HG03095 (cell line): ENCODE measurements at regions not wholly inside any gene's neighbourhood (a gene's known extent, or its start where the extent isn't known, plus 50 kb on each side); places are given as distances from the start of the nearest gene placed in this dataset.

Experiments used
- ATAC-seq: cut with Tn5 transposase; IDR thresholded peaks from one replicate; pipeline ENCODE4 v1.9.1; 2021; ENCODE audit warnings: moderate library complexity; ENCODE audit not compliant: unreplicated experiment

GRCh38 chr18:60445341-60445740, 72.8 kb upstream of the MC4R start:
- ATAC-seq = no peak

- no peak for ATAC-seq
Observed at GRCh38 chr18:60446821-60447220, 74.2 kb upstream of the MC4R start.

DNA sequence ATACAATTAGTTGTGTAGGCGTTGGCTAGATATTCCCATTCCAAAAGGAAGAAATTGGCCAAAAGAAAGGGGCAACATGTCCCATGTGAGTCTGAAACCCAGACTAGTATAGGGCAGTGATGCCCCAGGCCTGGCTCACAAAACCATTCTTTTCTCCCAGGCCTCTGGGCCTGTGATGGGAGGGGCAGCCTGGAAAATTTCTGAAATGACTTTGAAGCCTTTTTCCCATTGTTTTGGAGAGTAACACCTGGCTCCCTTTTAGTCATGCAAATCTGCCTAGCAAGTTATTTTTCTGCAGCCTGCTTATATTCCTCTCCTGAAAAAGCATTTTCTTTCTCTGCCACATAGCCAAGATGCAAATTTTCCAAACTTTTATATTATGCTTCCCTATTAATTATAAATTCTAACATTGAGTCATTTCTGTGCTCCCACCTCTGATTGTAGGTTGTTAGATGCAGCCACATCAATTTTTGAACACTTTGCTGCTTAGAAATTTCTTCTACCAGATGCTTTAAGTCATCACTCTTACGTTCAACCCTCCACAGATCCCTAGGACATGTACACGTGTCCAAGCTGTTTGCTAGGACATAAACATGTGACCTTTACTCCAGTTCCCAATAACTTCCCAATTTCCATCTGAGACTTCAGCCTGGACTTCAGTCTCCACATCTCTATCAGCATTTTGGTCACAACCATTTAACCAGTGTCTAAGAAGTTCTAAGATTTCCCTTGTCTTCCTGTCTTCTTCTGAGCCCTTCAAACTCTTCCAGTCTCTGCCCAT, 76.1 kb upstream of the MC4R start:
- no peak for ATAC-seq

- ATAC-seq = no peak
Observed at GRCh38 chr18:60452421-60452820, 79.8 kb upstream of the MC4R start.

GRCh38 chr18:60466677-60467076, 94.1 kb upstream of the MC4R start:
- no peak for ATAC-seq

DNA sequence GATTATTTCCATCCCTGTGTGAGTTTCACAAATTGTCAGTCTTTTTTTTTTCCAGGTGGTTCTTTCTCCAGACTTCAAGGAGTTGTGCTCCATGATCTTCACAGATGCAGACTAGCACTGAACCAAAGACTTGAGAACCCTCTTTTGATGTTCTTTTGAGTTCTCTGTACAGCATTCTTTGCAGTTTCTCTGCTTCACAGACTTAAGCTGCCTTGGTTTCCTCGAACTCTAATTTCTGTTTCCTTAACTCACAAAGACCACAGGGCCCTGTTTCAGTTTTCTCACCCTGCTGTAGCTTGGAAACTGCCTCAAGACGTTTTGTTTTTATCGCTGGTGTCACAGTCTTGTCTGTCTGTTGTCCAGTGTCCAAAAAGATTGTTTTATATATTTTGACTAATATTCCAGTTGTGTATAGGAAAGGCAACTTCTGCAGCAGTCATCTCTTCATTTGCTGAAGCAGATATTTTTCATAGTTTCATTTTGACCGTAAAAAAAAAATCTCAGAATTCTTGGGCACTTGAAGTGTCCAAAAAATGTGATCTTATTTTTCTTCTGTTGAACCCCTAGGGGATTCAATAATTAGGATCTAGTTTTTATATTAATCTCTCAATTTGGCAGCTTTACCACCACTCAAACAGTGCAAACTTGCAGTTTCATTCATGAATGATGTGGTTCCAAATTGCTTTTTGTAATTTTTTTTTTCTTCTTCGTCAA, 97.0 kb upstream of the MC4R start:
- ATAC-seq = no peak

GRCh38 chr18:60471652-60472051, 99.1 kb upstream of the MC4R start:
- no peak for ATAC-seq

DNA sequence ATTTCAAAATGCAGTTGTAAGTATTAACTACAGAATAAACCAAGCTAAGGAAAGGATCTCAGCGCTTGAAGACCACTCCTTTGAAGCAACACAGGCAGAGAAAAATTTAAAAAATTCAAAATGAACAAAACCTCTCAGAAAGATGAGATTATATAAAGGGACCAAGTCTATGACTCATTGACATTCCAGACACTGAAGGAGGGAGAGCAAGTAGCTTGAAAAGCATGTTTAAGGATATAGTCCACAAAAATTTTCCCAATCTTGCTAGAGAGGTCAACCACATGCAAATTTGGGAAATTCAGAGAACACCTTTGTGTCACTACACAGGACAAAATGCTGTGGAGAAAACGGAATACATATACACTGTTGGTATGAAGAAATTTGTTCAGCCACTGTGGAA, 112.6 kb upstream of the MC4R start:
- ATAC-seq = no peak

GRCh38 chr18:60493066-60493465, 120.5 kb upstream of the MC4R start:
- ATAC-seq = no peak

- ATAC-seq = no peak
Observed at GRCh38 chr18:60499675-60500074, 127.1 kb upstream of the MC4R start.

- no peak for ATAC-seq
Observed at GRCh38 chr18:60500960-60501359, 128.4 kb upstream of the MC4R start.

DNA sequence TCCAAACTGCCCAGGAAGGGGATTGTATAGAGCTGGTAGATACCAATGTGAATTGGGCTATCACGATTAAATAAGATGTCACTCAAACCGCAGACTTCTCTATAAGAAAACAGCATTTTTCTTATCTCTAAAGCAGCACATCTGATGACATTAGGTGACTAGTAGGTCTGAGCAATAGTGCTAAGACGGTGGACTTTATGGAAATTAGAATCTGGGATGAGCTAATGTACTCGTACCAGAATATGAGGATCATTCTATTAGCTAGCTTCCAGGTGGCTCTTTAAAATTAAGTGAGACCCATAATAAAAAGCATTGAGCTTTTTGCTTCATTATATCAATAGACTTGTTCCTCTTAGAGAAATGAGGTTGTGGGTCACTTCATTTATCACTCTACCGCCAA, 130.0 kb upstream of the MC4R start:
- no peak for ATAC-seq

DNA sequence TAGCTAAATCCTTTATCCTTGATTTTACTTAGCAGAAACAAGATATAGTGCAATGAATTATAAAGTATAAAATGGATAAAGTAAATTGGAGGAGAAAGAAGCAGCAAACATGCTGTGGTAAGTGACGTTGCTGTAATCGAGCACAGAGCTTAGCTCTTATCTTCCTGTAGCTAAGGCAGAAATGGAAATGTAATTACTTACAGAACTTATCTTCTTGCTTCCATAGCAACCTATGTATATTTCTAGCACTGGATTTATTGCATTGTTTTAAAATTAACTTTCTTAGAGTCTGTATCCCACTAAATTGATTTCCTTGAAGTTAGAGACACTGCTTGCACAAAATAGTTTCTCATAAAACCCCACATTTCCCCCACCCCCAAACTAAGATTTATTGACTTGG, 130.6 kb upstream of the MC4R start:
- ATAC-seq = no peak

- no peak for ATAC-seq
Observed at GRCh38 chr18:60506190-60506589, 133.6 kb upstream of the MC4R start.

GRCh38 chr18:60506682-60507081, 134.1 kb upstream of the MC4R start:
- no peak for ATAC-seq

DNA sequence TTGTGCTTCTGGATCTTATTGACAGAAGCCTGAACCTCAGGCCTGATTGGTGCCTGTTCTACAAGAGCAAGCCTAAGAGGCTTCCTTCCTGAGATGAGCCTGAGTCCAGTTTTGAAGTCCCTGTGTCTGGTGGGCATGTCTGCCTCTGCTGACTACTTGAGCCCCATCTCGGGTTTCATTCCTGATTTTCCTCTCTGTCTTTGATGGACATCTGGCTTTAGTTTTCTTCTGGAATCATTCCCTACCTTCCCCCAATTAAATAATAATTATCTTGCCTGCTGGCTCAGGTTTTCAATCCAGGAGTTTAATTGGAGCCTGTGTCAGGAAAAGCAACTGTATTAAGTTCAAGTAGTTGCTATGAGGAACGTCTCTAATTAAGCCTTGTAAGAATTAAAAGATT, 135.5 kb upstream of the MC4R start:
- ATAC-seq = no peak

DNA sequence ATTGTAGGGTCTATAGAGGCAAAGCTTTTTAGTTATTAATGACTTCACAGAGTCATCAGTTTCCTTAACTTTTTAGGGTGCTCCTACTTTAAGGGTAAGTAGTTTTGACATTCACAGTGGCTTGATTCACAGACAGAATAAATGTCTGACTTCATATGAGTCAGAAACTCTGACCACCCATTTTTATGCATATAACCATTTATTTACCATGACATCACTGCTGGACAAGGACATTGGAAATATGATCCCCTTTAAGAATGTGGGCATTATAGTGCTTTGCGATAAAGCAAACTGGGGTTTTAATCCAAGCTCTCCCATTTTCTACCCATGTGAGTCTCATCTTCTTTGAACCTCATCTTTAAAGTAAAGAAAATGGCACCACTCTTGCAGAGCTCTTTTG, 162.0 kb upstream of the MC4R start:
- ATAC-seq = no peak

DNA sequence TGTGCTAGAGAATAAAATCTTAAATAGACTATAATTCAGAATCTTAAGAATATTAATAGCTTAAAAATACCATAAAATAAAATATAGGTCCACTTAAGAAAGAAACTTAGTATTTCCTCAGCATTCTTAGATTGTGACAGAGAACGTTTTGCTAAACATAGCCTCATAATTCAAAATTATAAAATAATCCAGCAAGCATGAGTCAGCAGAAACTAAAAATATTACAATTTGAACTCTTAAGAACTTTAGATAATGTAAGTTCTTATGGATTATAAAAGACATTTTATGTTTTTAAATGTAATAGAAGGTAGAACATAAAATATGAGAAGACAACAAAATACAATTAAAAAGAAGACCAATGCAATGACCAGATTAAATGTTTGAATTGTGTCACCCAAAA, 164.5 kb upstream of the MC4R start:
- no peak for ATAC-seq

DNA sequence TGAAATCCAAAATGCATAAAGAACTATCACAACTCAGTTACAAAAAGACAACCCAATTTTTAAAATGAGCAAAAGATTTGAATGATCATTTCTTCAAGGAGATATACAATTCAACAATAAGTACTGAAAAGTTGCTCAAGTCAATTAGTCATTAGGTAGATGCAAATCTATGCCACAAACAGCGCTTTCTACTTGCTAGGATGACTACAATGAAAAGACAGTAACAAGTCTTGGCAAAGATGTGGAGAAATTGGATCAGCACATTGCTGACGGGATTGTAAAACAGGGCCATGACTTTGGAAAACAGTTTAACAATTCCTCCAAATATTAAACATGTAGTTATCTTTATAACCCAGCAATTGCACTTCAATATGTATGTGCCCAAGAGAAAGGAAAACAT, 166.3 kb upstream of the MC4R start:
- ATAC-seq = no peak

DNA sequence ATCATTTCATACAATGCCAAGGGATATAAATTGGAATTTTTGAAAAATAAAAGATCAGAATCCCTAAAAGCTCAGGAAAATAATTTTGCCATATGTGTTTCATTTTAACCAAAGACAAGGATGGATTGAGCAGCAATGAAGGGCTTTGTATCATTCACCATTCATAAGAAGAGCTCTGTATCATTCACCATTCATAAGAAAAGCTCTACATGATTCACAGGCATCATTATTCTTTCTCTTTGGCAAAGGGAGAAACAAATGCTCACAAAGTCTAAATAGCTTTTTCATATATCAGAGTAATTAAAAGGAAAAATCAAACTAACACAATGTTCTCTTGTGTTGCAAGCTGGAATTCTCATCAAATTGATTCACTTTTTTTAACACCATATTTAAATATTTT, 169.1 kb upstream of the MC4R start:
- no peak for ATAC-seq

GRCh38 chr18:60543646-60544045, 171.1 kb upstream of the MC4R start:
- no peak for ATAC-seq

GRCh38 chr18:60549338-60549960, 176.9 kb upstream of the MC4R start:
- ATAC-seq = no peak
